Cardiac fibroblast (primary cell): ENCODE measurements at regions not wholly inside any gene's neighbourhood (a gene's known extent, or its start where the extent isn't known, plus 50 kb on each side); places are given as distances from the start of the nearest gene placed in this dataset.
"Not testable (repeated sequence)": the region's sequence is repeated elsewhere in the genome, so short reads cannot be mapped to it uniquely, and the experiment has no call there.

Experiments
- DNase-seq, 2 donors: peaks; one replicate each; pipeline versions ENCODE4 v3.0.0 to v3.0.0-alpha.2; 2010; ENCODE audit warnings: low read depth in 2 of 2
- H3K4me3 ChIP-seq, 2 donors: replicated peaks in 1 of 2; 1 replicate in 1 of 2; 2 replicates in 1 of 2; pipeline ENCODE4 v1.5.1; 2011; ENCODE audit warnings: low read depth in 2 of 2, low read length in 2 of 2, mild to moderate bottlenecking in 2 of 2, moderate library complexity in 1 of 2
- CTCF ChIP-seq: IDR thresholded peaks from one replicate; pipeline ENCODE4 v1.5.1; 2011; ENCODE audit warnings: low read depth, mild to moderate bottlenecking, low read length, inconsistent platforms

GRCh38 chr16:86351041-86351784 lies 159.1 kb upstream of the FOXF1 start:
- no peak overlapping the region for H3K4me3 ChIP-seq
- TF ChIP-seq CTCF: no peak
- DNase-seq: no peak

GRCh38 chr16:86351785-86352139 lies 158.6 kb upstream of the FOXF1 start:
- H3K4me3 ChIP-seq, DNase-seq: not testable (repeated sequence)

- TF ChIP-seq CTCF: no peak
- peak in 1 of 2 donors; percentile 51 for DNase-seq
- no peak overlapping the region for H3K4me3 ChIP-seq
Measured at GRCh38 chr16:86353148-86353547, 157.2 kb upstream of the FOXF1 start.

GRCh38 chr16:86353948-86354347 lies 156.4 kb upstream of the FOXF1 start:
- DNase-seq: no peak
- H3K4me3 ChIP-seq: no peak overlapping the region
- TF ChIP-seq CTCF: no peak

GRCh38 chr16:86354641-86355513 lies 155.4 kb upstream of the FOXF1 start:
- peak; percentile 38 to 66 for DNase-seq
- no peak for TF ChIP-seq CTCF

GRCh38 chr16:86355531-86355930 lies 154.8 kb upstream of the FOXF1 start:
- no peak overlapping the region for H3K4me3 ChIP-seq
- TF ChIP-seq CTCF: no peak

More at GRCh38 chr16:86354641-86355513, 155.4 kb upstream of the FOXF1 start:
- H3K4me3 ChIP-seq: no peak overlapping the region

GRCh38 chr16:86355951-86356350 lies 154.4 kb upstream of the FOXF1 start:
- no peak for DNase-seq
- no peak for TF ChIP-seq CTCF

More at GRCh38 chr16:86355531-86355930, 154.8 kb upstream of the FOXF1 start:
- peak; percentile 43 to 75 for DNase-seq

More at GRCh38 chr16:86355951-86356350, 154.4 kb upstream of the FOXF1 start:
- H3K4me3 ChIP-seq: no peak overlapping the region
